22Rv1 (cell line): ENCODE measurements at regions not wholly inside any gene's neighbourhood (a gene's known extent, or its start where the extent isn't known, plus 50 kb on each side); places are given as distances from the start of the nearest gene placed in this dataset.

ENCODE experiments used
- H3K27ac ChIP-seq: fragments of 450-650 bp; 2 replicates; pipeline ENCODE4 v1.5.1; 2017
- CTCF ChIP-seq: fragments of 450-650 bp; IDR thresholded peaks from 2 replicates; pipeline ENCODE4 v1.5.1; 2017; ENCODE audit warnings: mild to moderate bottlenecking
- ZFX ChIP-seq: fragments of 450-650 bp; IDR thresholded peaks from 2 replicates; pipeline ENCODE4 v1.6.1; 2017; ENCODE audit warnings: antibody characterized with exemption, borderline replicate concordance

DNA sequence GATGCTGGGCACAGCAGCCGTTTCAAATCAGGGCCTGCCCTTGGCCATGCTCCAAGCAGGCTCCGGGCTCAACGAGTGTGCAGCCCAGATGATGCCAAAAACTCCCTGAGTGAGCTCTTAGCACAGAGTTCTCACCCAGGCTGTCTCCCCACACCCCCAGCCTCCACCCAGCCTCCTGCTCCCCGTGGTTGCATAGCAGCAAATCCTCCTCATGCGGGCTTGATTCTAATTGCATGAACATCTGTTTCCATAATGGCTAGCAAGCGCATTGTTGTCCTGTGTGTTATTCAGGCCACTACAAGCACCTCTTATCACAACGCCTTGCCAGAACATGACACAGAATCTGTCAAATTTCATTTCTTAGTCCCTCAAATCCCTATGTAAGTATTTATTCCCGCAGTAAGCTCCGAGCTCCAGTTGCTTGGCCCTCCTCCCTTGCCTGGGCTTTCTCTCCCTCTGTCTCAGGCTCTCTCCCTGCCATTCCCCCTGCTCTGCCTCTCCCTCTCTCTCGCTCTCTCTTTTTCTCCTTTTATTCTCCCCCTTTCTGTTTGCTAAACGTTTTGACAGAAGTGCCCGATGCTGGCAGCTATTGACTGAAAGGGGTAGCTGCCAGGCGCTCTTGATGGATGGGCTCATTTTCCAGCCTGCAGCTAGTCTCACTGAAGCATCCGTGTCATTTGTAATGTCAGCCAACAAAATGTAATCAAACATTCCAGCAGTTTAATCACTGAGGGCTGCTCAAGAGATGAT, 306.5 kb downstream of the IL20RB start:
- TF ChIP-seq CTCF (no peak), ZFX (no peak)
- no peak overlapping the region for H3K27ac ChIP-seq

DNA sequence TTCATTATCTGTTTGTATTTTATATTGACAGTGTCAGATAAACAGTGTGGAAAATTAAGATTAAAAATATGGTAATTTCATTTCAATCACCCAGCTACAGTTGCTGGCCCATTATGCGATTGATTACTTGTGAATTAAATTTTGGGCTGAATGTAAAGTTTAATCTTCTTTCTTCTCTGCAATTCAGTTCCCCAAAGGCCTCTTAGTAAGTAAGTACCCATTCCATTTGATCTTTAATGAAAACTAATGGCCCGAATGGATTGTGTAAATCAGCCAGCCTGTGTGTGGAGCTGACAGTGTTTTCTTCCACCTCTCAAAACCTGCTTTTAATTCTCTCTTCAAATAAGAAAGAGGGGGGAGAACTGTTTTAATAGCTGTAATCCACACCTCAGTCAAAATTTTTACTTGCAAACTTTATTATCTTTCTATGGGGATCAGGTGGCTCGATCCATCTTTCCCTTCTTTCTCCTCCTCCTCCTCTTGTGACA, 307.1 kb downstream of the IL20RB start:
- no peak overlapping the region for H3K27ac ChIP-seq
- TF ChIP-seq ZFX = no peak
- no peak for TF ChIP-seq CTCF

DNA sequence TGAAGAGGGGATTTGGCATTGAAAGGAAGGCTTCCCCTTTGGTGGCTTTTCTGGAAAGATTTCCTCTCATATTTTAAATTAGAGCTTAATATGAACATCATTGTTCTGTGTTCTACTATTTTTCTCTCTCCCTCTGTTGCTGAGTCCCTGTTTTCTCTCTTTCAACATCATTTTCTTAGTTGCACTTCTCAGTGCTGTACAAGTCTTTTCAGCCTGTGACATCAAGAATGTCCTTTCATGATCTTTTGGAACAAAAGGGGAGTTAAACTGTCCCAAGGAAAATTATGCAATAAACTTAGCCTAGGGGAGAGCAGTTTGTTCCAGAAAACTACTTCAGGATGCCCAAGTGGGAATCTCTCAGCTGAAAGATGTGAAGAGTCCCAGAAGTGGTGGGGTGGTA, 325.1 kb downstream of the IL20RB start:
- H3K27ac ChIP-seq = no peak overlapping the region

DNA sequence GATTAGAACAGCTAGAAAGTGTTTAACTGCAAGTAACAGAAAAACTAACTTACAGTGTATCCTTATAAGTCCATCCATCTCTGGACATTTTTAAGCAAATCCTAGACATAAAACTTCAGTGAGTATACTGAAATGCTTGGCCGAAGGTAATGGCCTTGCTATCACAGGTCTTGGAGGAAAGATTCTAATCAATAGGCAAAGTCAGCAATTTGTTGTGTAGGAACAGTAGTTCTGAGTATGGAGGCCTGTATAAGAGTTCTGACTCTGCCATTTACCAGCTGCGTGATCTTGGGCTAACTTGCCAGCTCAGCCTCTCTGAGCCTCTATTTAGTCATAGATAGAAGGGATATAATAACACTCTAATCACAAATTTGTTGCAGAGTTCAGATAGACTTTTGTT, 328.1 kb downstream of the IL20RB start:
- TF ChIP-seq CTCF (no peak), ZFX (no peak)
- no peak overlapping the region for H3K27ac ChIP-seq

More for the DNA sequence above, 325.1 kb downstream of the IL20RB start:
- TF ChIP-seq ZFX = no peak
- TF ChIP-seq CTCF = no peak

GRCh38 chr3:137293086-137293485, 335.3 kb downstream of the IL20RB start:
- H3K27ac ChIP-seq = no peak overlapping the region

GRCh38 chr3:137294139-137294538, 336.4 kb downstream of the IL20RB start:
- TF ChIP-seq CTCF (no peak), ZFX (no peak)
- H3K27ac ChIP-seq = no peak overlapping the region

More at GRCh38 chr3:137293086-137293485, 335.3 kb downstream of the IL20RB start:
- TF ChIP-seq ZFX (no peak), CTCF (no peak)

GRCh38 chr3:137294839-137295238, 337.1 kb downstream of the IL20RB start:
- TF ChIP-seq CTCF (no peak), ZFX (no peak)

More at GRCh38 chr3:137294839-137295238, 337.1 kb downstream of the IL20RB start:
- no peak overlapping the region for H3K27ac ChIP-seq
